ENCODE measurements at regions not wholly inside any gene's neighbourhood (a gene's known extent, or its start where the extent isn't known, plus 50 kb on each side); places are given as distances from the start of the nearest gene placed in this dataset.
"Not testable (repeated sequence)": the region's sequence is repeated elsewhere in the genome, so short reads cannot be mapped to it uniquely, and the experiment has no call there.

DNA sequence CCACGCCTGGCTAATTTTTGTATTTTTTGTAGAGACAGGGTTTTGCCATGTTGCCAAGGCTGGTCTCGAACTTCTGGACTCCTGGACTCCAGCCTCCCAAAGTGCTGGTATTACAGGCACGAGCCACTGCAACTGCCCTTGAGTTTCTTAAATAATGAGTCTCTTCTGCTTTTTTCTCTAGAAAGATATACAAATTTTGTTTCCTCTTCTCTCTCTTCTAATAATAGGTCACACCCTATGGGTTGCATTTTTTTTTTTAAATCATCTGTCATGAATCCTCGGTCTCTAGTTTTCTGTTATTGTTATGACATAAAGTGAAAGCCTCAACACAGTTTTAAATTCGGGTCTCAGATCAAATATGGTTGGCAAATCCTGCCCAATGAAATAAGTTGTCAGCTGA lies 111.2 kb downstream of the IL12A start:
- Mint-ChIP-seq H3K4me1 (peaks cover 0 to 4% (median 0%) of the 10 kb centered on the region in 4 donors), H3K4me3 (no peak overlapping the region), H3K9me3 (no peaks in the 10 kb centered on the region), H3K36me3 (no peaks in the 10 kb centered on the region), H3K27me3 (peaks cover 2 to 20% (median 13%) of the 10 kb centered on the region in 5 donors), H3K27ac (no peak overlapping the region)
- POLR2A ChIA-PET: no interaction called here
- ATAC-seq (no peak), DNase-seq (no peak)

DNA sequence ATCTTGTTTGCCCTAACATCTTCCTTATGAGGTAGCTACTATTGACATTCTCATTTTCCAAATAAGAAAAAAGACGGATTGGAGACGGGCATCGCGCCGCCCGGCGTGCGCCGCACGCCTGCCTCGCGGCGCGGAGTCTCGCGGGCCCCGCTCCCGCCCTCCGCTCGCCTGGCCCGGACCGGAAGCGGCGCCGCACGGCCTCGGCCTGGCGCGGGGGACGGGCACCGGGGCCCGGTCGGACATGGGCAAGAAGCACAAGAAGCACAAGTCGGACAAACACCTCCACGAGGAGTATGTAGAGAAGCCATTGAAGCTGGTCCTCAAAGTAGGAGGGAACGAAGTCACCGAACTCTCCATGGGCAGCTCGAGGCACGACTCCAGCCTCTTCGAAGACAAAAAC lies 112.0 kb downstream of the IL12A start:
- Mint-ChIP-seq H3K27me3 (peaks cover 2 to 20% (median 13%) of the 10 kb centered on the region in 5 donors), H3K9me3 (no peaks in the 10 kb centered on the region), H3K4me3 (no peak overlapping the region), H3K27ac (no peak overlapping the region), H3K36me3 (no peaks in the 10 kb centered on the region), H3K4me1 (peaks cover 0 to 4% (median 0%) of the 10 kb centered on the region in 4 donors)
- ATAC-seq (no peak), DNase-seq (no peak)
- POLR2A ChIA-PET: no interaction called here

DNA sequence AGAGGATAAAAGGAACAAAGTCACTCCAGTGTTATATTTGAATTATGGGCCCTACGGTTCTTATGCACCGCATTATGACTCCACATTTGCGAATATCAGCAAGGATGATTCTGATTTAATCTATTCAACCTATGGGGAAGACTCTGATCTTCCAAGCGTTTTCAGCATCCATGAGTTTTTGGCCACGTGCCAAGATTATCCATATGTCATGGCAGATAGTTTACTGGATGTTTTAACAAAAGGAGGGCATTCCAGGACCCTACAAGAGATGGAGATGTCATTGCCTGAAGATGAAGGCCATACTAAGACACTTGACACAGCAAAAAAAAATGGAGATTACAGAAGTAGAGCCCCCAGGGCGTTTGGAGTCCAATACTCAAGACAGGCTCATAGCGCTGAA lies 113.4 kb downstream of the IL12A start:
- H3K9me3 Mint-ChIP-seq, H3K27ac Mint-ChIP-seq, POLR2A ChIA-PET, ATAC-seq, DNase-seq, H3K4me3 Mint-ChIP-seq, H3K4me1 Mint-ChIP-seq, H3K36me3 Mint-ChIP-seq: not testable (repeated sequence)
- peaks cover 2 to 20% (median 13%) of the 10 kb centered on the region in 5 donors for H3K27me3 Mint-ChIP-seq

DNA sequence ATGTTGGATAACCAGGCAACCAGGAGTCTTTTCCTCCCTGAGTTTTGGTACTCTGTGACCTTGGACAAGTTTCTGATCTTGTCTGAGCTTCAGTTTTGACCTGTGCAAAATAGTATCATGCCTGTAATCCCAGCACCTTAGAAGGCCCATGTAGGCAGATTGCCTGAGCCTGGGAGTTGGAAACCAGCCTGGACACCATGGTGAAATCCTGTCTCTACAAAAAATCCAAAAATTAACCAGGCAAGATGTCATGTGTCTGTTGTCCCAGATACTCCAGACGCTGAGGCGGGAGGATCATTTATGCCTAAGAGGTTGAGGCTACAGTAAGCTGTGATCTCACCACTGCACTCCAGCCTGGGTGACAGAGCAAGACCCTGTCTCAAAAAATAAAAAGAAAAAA lies 114.8 kb downstream of the IL12A start:
- no peaks in the 10 kb centered on the region for H3K36me3 Mint-ChIP-seq
- no peak overlapping the region for H3K4me3 Mint-ChIP-seq
- DNase-seq: no peak
- POLR2A ChIA-PET: no interaction called here
- H3K9me3 Mint-ChIP-seq: no peaks in the 10 kb centered on the region
- no peak overlapping the region for H3K27ac Mint-ChIP-seq
- ATAC-seq: no peak
- H3K27me3 Mint-ChIP-seq: peaks cover 2 to 20% (median 11%) of the 10 kb centered on the region in 5 donors
- peaks cover 0 to 4% (median 0%) of the 10 kb centered on the region in 4 donors for H3K4me1 Mint-ChIP-seq

DNA sequence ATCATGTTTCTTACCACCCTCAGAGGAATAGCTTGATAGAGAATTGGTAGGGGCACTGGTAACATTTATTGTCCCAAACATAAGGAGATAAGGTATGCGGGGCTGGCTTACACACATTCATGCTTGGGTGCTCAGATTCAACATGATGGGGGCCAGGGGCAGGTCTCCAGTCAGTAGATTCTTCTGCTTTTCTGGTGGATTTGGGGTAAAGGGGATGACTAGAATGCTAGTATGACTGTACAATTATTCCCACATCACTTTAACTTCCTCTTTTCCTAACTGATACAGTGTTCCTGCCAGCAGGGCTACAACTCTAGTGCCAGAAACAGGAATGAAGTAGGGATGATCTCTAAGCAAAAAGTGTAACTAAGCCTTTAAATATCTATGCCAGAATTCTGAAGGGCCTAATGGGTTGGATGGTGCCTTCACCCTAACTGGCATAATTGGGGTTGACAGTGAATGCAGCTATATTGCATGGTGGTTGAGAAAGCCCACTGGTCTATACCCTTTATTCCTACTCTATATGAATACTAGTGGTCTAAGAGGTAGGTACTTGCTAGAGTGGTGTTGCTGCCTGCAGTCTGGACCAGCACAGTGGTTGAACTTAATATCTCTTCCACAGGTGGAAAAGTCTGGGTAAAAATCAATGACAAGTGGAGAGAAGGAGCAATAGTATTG lies 117.4 kb downstream of the IL12A start:
- Mint-ChIP-seq H3K27ac (peak overlapping the region in 1 of 10 donors; percentile 31), H3K27me3 (peaks cover 2 to 12% (median 5%) of the 10 kb centered on the region in 5 donors), H3K36me3 (no peaks in the 10 kb centered on the region), H3K4me3 (no peak overlapping the region), H3K9me3 (no peaks in the 10 kb centered on the region), H3K4me1 (no peaks in the 10 kb centered on the region)
- DNase-seq (no peak), ATAC-seq (no peak)
- POLR2A ChIA-PET: no interaction called here

DNA sequence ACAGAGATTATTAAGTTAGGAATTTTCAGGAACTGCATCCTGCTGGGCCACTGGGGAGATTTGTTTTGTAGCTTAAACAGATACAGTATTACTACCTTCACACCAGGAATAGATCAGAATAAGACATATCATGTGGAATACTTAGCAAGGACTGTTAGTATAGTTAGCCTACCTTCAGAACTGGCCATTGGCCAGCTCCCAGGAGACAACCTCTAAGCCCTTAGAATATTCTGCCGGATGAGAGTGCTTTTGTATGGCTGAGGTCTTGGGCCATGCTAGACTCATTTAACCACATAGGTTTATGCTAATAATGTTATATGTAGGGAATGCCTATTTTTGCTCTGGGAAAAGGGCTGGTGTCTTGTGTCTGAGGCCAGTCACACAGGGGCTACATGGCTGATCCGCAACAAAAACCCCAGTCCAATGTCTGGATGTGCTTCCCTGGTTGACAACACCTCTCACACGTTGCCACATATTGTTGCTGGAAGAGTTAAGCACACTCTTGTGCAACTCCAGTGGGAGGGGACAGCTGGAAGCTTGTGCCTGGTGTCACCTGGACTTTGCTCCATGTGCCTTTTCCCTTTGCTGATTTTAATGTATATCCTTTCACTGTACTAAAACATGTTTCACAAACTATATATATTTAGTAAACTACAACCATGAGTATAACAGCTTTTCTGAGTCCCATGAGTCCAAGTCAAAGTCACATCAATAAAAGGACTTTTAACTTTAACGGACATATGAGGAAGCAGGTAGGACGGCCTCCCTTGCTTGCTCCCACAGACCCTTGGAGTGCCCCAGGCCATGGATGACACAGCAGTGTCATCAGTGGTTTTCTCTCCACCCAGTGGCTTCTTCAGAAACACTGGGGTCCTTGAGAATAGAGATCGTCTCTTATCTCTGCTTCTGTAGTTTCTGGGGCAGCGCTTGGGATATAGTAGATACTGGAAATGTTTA lies 118.0 kb upstream of the C3orf80 start:
- ATAC-seq (no peak), DNase-seq (no peak)
- Mint-ChIP-seq H3K27ac (no peak overlapping the region), H3K9me3 (no peaks in the 10 kb centered on the region), H3K4me3 (no peak overlapping the region), H3K27me3 (peaks cover 0 to 3% (median 0%) of the 10 kb centered on the region in 5 donors), H3K36me3 (no peaks in the 10 kb centered on the region), H3K4me1 (no peaks in the 10 kb centered on the region)
- POLR2A ChIA-PET: no interaction called here

DNA sequence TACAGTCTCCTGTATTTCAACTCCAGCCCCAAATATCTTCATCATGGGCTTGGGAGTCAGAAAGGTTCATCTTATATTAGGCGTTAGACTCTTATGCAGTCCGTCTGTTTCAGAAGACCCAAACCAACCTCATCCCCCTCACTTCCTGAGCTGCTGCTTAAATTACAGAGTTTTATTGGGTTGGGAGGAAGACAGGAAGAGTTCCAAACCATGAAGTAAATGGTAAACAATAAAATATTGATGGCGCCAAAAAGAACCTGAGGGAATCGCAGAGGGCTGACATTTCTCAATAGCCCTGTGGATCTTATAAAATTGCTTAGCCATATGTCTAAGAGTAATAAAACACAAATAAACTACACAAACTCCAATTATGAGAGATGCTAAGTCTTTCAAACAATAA lies 116.9 kb upstream of the C3orf80 start:
- DNase-seq: no peak
- Mint-ChIP-seq H3K36me3 (no peaks in the 10 kb centered on the region), H3K27ac (no peak overlapping the region), H3K27me3 (peaks cover 0 to 6% (median 0%) of the 10 kb centered on the region in 5 donors), H3K9me3 (no peaks in the 10 kb centered on the region), H3K4me1 (no peaks in the 10 kb centered on the region), H3K4me3 (no peak overlapping the region)
- POLR2A ChIA-PET: no interaction called here
- ATAC-seq: no peak

DNA sequence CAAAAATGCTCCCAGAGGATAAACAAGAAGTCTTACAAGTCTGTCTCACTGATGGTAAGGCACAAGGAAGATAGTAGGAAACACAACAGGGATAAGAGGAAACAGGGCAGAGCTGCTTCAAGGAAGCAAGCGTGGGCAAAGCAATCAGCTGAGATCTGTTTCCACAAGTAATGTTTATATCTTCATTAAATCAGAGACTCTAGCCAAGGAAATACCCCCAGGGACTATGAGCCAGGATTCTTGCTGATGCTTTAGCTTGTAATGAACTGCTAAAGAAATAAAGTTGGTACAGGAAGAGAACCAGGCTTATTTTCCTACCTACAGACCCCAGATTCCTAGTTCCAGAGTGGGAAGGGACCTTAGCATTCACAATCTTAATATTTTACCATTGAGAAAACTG lies 112.7 kb upstream of the C3orf80 start:
- H3K9me3 Mint-ChIP-seq: no peaks in the 10 kb centered on the region
- peaks cover 2 to 11% (median 7%) of the 10 kb centered on the region in 5 donors for H3K27me3 Mint-ChIP-seq
- no peak for ATAC-seq
- peaks cover 0 to 4% (median 0%) of the 10 kb centered on the region in 3 donors for H3K36me3 Mint-ChIP-seq
- no peak for DNase-seq
- H3K27ac Mint-ChIP-seq: no peak overlapping the region
- POLR2A ChIA-PET: no interaction called here
- H3K4me3 Mint-ChIP-seq: no peak overlapping the region
- no peaks in the 10 kb centered on the region for H3K4me1 Mint-ChIP-seq

DNA sequence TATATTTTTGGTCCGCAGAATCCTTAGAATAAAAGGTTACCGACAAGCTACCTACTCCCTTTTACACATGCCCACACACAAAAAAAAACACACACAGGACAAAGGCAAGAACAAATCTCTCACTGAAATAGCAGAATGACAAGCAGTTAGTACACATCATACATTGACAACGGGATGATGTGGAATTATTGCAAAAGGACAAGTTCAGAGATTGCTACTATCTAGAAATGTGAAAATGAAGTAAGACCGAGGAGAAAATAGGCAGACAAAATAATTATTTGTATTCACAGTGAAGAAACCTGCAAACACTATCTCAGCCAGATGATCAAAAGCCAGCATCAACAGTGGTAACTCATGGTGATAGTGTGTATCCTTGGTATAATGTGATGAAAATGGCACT lies 112.2 kb upstream of the C3orf80 start:
- Mint-ChIP-seq H3K4me1 (no peaks in the 10 kb centered on the region), H3K4me3 (no peak overlapping the region), H3K27ac (no peak overlapping the region), H3K9me3 (peaks cover 0 to 3% (median 0%) of the 10 kb centered on the region in 9 donors), H3K36me3 (peaks cover 0 to 4% (median 0%) of the 10 kb centered on the region in 3 donors), H3K27me3 (peaks cover 5 to 13% (median 7%) of the 10 kb centered on the region in 5 donors)
- DNase-seq (no peak), ATAC-seq (no peak)
- POLR2A ChIA-PET: no interaction called here

DNA sequence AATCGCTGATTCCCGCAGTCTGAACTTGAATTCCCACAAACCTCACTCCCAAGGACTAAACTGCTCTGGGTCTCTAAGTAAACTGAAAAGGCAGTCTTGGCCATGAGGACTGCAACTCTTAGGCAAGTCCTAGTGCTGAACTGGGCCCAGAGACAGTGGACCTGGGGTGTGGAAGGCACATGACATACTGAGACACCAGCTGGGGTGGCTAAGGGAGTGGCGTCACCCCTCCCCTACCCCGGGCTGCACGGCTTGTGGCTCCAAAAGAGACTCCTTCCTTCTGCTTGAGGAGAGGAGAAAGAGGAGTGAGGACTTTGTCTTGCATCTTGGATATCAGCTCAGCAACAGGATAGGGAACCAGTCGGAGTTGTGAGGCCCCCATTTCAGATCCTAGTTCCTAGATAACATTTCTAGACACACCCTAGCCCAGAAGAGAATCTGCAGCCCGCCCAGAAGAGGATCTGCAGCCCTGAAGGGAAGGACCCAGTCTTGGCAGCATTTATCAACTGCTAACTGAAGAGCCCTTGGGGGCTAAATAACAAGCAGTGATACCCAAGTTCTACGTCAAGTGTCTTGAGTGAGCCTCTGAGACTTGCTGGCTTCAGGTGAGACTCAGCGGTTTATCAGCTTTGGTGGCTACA lies 110.7 kb upstream of the C3orf80 start:
- no peak for DNase-seq
- H3K36me3 Mint-ChIP-seq: peaks cover 0 to 4% (median 0%) of the 10 kb centered on the region in 3 donors
- POLR2A ChIA-PET: no interaction called here
- peaks cover 0 to 11% (median 0%) of the 10 kb centered on the region in 9 donors for H3K9me3 Mint-ChIP-seq
- H3K27me3 Mint-ChIP-seq: peaks cover 6 to 26% (median 11%) of the 10 kb centered on the region in 5 donors
- H3K4me1 Mint-ChIP-seq: no peaks in the 10 kb centered on the region
- H3K4me3 Mint-ChIP-seq: no peak overlapping the region
- ATAC-seq: no peak
- H3K27ac Mint-ChIP-seq: no peak overlapping the region

DNA sequence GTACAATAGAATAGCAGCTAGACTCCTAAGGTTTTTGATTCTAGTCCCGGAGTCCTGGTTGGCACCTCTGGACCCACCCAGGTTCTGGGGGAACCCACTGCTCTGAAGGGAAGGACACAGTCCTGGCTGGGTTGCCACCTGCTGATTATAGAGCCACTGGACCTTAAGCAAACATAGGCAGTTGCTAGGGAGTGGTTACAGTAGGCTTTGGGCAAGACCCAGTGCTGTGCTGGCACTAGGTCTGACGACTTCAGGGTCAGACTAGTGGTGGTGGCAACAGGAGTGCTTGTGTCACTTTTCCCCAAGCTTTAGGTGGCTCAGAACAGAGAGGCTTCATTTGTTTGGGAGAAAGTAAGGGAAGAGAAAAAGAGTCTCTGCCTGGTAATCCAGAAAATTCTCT lies 109.8 kb upstream of the C3orf80 start:
- Mint-ChIP-seq H3K9me3 (peaks cover 0 to 15% (median 4%) of the 10 kb centered on the region in 9 donors), H3K27me3 (peaks cover 6 to 26% (median 14%) of the 10 kb centered on the region in 5 donors), H3K36me3 (peaks cover 0 to 4% (median 0%) of the 10 kb centered on the region in 3 donors), H3K4me1 (no peaks in the 10 kb centered on the region), H3K27ac (no peak overlapping the region), H3K4me3 (no peak overlapping the region)
- no peak for DNase-seq
- POLR2A ChIA-PET: no interaction called here
- no peak for ATAC-seq

DNA sequence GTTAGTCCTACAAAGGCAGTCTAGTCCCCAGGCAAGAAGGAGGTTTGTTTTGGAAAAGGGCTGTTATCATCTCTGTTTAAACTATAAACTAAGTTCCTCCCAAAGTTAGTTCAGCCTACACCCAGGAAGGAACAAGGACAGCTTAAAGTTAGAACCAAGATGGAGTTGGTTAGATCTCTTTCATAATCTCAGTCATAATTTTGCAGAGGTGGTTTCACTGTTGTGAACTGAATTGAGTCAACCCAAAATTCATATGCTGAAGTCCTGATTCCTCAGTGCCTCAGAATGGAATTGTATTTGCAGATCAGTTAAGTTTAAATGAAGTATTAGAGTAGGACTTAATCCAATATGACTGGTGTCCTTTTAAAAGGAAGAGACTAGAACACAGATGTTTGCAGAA lies 101.0 kb upstream of the C3orf80 start:
- POLR2A ChIA-PET: no interaction called here
- Mint-ChIP-seq H3K9me3 (peaks cover 0 to 10% (median 3%) of the 10 kb centered on the region in 9 donors), H3K4me1 (no peaks in the 10 kb centered on the region), H3K27ac (no peak overlapping the region), H3K27me3 (peaks cover 0 to 10% (median 3%) of the 10 kb centered on the region in 5 donors), H3K36me3 (no peaks in the 10 kb centered on the region), H3K4me3 (no peak overlapping the region)
- no peak for DNase-seq
- ATAC-seq: no peak

DNA sequence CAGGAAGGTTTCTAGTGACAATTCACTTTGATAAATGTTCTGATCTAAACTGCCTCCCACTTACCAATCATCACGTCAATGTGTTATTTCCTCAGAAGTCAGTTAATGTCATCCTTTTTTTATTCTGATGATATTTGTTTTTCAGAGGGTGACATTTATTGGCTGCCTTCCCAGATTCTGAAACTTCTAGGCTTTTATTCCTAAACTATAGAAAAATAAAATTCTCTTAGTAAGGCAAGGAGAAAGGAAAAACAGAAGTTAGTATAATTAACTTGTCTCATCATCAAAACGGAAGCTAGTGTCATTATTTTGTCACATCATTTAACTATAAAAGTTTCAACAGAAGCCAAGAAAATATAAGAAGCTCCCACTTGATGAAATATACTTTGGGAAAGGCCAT lies 100.0 kb upstream of the C3orf80 start:
- Mint-ChIP-seq H3K4me1 (no peaks in the 10 kb centered on the region), H3K27me3 (peaks cover 0 to 7% (median 1%) of the 10 kb centered on the region in 5 donors), H3K9me3 (peaks cover 0 to 4% (median 0%) of the 10 kb centered on the region in 9 donors), H3K36me3 (no peaks in the 10 kb centered on the region), H3K27ac (no peak overlapping the region), H3K4me3 (no peak overlapping the region)
- DNase-seq (no peak), ATAC-seq (no peak)
- POLR2A ChIA-PET: no interaction called here

Data from naive thymus-derived CD8-positive, alpha-beta T cell (primary cell).